Right atrium auricular region (tissue), 2 donors: ENCODE measurements at regions not wholly inside any gene's neighbourhood (a gene's known extent, or its start where the extent isn't known, plus 50 kb on each side); places are given as distances from the start of the nearest gene placed in this dataset.
A peak's percentile ranks its signal among the peaks of the same experiment; 100 is the strongest.

Source experiments
- DNase-seq: peaks from one replicate; pipeline ENCODE4 v3.0.0-alpha.2; 2019; ENCODE audit warnings: low spot score
- H3K27ac ChIP-seq, 2 donors: fragments of 200-600 bp; sonication (generic); 1 replicate in 1 of 2; 2 replicates in 1 of 2; pipeline ENCODE4 v1.5.1; 2016 to 2019
- H3K27me3 ChIP-seq, 2 donors: fragments of 200-600 bp; sonication (generic); one replicate each; pipeline versions ENCODE4 v1.5.1 to v1.6.0; 2017 to 2019
- H3K36me3 ChIP-seq: fragments of 200-600 bp; sonication (generic); one replicate; pipeline ENCODE4 v1.5.1; 2016
- H3K4me1 ChIP-seq, 2 donors: fragments of 200-600 bp; sonication (generic); one replicate each; pipeline versions ENCODE4 v1.5.1 to v1.6.0; 2017 to 2019
- H3K4me3 ChIP-seq, 2 donors: fragments of 200-600 bp; sonication (generic); 1 replicate in 1 of 2; 2 replicates in 1 of 2; pipeline ENCODE4 v1.5.1; 2017 to 2019; ENCODE audit warnings: mild to moderate bottlenecking in 1 of 2, moderate library complexity in 1 of 2
- H3K9me3 ChIP-seq, 2 donors: fragments of 200-600 bp; sonication (generic); one replicate each; pipeline ENCODE4 v1.5.1; 2019
- CTCF ChIP-seq, 2 donors: fragments of 200-600 bp; sonication (generic); IDR thresholded peaks; one replicate each; pipeline ENCODE4 v1.5.1; 2019; ENCODE audit warnings: antibody characterized with exemption in 2 of 2

DNA sequence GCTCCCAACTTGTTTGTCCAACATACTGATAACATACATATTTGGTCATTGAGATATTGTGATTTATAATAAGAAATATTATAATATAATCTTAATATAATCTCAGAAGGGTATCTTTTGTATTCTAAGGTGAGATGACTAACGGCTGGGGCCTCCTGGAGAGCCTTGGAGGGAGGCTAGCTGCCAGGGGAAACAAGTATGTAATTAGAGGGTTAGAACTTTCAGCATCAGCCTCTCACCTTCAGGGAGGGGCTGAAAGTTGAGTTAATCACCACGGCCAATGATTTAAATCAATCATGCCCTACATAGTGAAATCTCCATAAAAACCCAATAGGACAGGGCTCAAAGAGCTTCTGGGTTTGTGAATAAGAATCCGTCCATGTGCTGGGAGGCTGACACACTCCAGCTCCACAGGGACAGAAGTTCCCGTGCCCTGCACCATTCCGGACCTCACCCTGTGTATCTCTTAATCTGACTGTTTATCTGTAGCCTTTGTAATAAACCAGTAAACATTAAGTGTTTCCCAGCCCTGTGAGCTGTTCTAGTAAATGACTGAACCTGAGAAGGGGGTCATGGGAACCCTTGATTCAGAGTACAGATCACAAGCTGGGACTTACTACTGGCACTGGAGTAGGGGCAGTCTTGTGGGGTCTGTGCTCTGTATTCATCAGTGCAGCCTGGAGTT is 86.3 kb upstream of the STEAP1B start:
- Histone ChIP-seq H3K36me3 (no peaks in the 10 kb centered on the region), H3K4me3 (no peak overlapping the region), H3K9me3 (no peaks in the 10 kb centered on the region), H3K27me3 (no peaks in the 10 kb centered on the region), H3K4me1 (peaks cover 0 to 58% of the 10 kb centered on the region in 2 donors), H3K27ac (no peak overlapping the region)
- TF ChIP-seq CTCF (IDR thresholded peaks at IDR 0.05) = no peak
- no peak for DNase-seq

DNA sequence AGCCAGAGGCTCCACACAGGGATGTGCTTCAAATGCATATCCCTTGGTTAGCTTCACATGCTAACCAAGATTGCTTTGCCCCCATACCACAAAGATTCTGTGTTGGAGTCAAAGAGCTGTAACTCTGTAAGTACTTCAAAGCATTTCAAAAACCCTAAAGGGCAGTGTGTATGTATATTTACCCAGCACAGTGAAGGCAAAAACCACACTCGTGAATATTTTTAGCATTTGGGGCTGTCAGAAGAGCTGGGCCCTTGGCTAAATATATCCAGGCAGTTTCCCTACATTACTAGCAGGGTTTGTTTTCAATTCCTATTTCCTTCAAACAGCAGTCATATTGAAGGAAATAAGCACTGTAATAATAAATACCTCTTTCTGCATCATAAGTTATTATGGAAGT is 84.2 kb upstream of the STEAP1B start:
- Histone ChIP-seq H3K36me3 (no peaks in the 10 kb centered on the region), H3K4me1 (peaks cover 0 to 39% of the 10 kb centered on the region in 2 donors), H3K27me3 (no peaks in the 10 kb centered on the region), H3K27ac (peak overlapping the region in 1 of 2 donors; percentile 35), H3K9me3 (no peaks in the 10 kb centered on the region), H3K4me3 (no peak overlapping the region)
- DNase-seq = no peak
- TF ChIP-seq CTCF (IDR thresholded peaks at IDR 0.05) = no peak

DNA sequence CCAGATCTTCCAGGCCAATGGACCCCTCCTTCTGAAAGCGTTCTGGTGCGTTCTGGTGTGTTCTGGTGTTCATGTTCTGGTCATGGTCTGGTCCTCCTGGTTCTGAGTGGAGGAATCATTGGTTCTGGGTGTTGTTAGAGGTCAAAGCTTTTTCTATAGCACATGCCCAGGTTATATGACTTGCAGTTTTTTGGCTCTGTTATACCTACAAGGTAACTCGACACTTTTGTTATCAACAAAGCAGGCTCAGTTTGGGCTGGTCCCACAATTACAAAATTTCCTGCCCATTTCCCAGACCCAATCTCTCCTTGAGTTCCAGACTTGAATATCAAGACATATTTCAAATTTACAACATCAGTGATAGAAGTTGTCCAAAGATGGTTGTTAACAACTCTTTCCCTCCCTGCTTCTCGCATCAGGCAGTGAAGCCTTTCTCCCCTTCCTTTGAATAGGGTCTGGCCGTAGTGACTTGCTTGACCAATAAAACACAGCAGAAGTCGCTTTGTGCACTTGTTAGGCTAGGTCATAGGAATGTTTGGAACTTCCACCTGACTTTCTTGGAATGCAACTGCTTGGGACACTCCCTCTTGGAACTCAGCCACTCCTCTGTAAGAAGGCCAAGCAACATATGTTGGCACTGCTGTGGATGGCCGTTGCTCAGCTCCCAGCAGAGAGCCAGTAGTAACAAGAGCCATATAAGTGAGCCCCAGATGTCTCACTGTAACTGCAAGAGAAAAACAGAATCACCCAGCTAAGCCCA is 83.1 kb upstream of the STEAP1B start:
- DNase-seq = no peak
- Histone ChIP-seq H3K4me1 (peaks cover 0 to 28% of the 10 kb centered on the region in 2 donors), H3K36me3 (no peaks in the 10 kb centered on the region), H3K27ac (no peak overlapping the region), H3K4me3 (no peak overlapping the region), H3K27me3 (no peaks in the 10 kb centered on the region), H3K9me3 (no peaks in the 10 kb centered on the region)
- TF ChIP-seq CTCF (IDR thresholded peaks at IDR 0.05) = no peak

DNA sequence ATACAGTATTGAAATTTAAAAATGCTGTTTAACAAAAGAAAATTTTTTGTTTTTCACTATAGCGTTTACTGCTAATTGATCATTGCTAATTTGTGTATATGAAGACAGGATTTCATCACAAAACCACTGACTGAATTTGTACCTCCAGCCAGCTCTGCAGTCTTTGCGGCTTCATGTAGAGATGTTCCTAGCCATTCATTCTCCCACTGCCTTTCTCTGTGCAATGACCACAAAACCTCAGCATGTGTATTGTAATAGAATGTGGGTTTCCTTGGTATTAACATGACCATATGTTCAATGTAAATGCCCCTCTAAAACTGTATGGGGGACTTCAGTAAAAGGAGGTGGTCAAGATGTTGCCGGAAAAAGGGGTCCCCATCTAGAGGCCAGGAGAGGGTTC is 81.1 kb upstream of the STEAP1B start:
- no peak for TF ChIP-seq CTCF (IDR thresholded peaks at IDR 0.05)
- Histone ChIP-seq H3K4me3 (no peak overlapping the region), H3K27me3 (no peaks in the 10 kb centered on the region), H3K27ac (no peak overlapping the region), H3K9me3 (no peaks in the 10 kb centered on the region), H3K36me3 (no peaks in the 10 kb centered on the region), H3K4me1 (peaks cover 0 to 29% of the 10 kb centered on the region in 2 donors)
- no peak for DNase-seq

DNA sequence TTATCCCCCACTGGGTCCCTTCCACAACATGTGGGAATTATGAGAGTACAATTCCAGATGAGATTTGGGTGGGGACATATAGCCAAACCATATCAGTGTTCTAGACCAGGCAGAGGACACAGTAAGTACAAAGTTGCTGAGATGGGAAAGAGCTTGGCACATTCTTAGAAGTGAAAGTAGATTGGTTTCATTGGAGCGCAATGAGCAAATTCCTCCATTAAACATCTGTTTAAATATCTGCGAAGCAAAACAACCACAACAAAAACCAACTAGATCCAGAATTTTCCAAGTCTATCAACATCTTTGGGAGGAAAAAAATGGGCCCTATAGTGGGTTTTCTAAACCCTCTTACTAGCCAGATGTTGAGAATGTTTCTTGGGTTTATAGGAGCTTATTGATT is 80.0 kb upstream of the STEAP1B start:
- H3K27me3 ChIP-seq = no peaks in the 10 kb centered on the region
- TF ChIP-seq CTCF (IDR thresholded peaks at IDR 0.05) = no peak
- no peaks in the 10 kb centered on the region for H3K9me3 ChIP-seq
- H3K4me3 ChIP-seq = no peak overlapping the region
- H3K36me3 ChIP-seq = no peaks in the 10 kb centered on the region
- no peak overlapping the region for H3K27ac ChIP-seq
- peaks cover 0 to 29% of the 10 kb centered on the region in 2 donors for H3K4me1 ChIP-seq
- no peak for DNase-seq
